ENCODE measurements at regions not wholly inside any gene's neighbourhood (a gene's known extent, or its start where the extent isn't known, plus 50 kb on each side); places are given as distances from the start of the nearest gene placed in this dataset.

DNA sequence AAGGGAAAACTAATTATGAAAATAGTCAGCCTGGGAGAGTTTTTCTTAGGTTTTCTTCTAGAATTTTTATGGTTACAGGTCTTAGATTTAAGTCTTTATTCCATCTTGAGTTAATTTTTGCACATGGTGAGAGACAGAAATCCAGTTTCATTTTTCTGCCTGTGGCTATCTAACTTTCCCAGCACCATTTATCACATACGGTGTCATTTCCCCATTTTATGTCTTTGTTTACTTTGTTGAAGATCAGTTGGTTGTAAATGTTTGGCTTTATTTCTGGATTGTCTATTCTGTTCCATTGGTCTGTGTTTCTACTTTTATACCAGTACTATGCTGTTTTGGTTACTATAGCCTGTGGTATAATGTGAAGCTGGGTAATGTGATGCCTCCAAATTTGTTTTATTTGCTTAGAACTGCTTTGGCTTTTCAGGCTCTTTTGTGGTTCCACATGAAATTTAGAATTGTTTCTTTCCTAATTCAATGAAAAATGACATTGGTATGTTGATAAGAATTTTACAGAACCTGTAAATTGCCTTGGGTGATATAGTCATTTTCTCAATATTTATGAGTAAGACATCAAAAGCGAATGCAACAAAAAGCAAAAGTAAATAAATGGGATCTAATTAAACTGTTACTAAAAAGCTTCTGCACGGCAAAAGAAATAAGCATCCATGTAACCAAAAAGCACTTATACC is 146.1 kb upstream of the NOL4 start:
- H2AFZ ChIP-seq (ENCODE audit: low read length) = no peak overlapping the region
- no peaks in the 10 kb centered on the region for H3K9me2 ChIP-seq (ENCODE audit: low read depth, low read length)
- H3K27ac ChIP-seq (ENCODE audit: low read depth, low read length, poor library complexity, severe bottlenecking) = no peak overlapping the region
- no peak overlapping the region for H3K9ac ChIP-seq (ENCODE audit: low read length)
- H3K36me3 ChIP-seq (ENCODE audit: insufficient read depth, low read length) = no peaks in the 10 kb centered on the region
- no peaks in the 10 kb centered on the region for H3F3A ChIP-seq (ENCODE audit: insufficient read depth, low read length)
- no peak overlapping the region for H3K4me2 ChIP-seq (ENCODE audit: low read length)
- H3K9me3 ChIP-seq (ENCODE audit: low read length) = no peaks in the 10 kb centered on the region
- TF ChIP-seq, protein P1, sequence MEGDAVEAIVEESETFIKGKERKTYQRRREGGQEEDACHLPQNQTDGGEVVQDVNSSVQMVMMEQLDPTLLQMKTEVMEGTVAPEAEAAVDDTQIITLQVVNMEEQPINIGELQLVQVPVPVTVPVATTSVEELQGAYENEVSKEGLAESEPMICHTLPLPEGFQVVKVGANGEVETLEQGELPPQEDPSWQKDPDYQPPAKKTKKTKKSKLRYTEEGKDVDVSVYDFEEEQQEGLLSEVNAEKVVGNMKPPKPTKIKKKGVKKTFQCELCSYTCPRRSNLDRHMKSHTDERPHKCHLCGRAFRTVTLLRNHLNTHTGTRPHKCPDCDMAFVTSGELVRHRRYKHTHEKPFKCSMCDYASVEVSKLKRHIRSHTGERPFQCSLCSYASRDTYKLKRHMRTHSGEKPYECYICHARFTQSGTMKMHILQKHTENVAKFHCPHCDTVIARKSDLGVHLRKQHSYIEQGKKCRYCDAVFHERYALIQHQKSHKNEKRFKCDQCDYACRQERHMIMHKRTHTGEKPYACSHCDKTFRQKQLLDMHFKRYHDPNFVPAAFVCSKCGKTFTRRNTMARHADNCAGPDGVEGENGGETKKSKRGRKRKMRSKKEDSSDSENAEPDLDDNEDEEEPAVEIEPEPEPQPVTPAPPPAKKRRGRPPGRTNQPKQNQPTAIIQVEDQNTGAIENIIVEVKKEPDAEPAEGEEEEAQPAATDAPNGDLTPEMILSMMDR (IDR thresholded peaks at IDR 0.05; ENCODE audit: low read length) = no peak
- no peak for TF ChIP-seq EZH2 (IDR thresholded peaks at IDR 0.05; ENCODE audit: borderline replicate concordance, low read length)
- no peak overlapping the region for H3K4me3 ChIP-seq (ENCODE audit: low read depth, low read length, poor library complexity, severe bottlenecking)
- H3K4me1 ChIP-seq (ENCODE audit: insufficient read depth, low read length, severe bottlenecking) = no peaks in the 10 kb centered on the region
- H4K20me1 ChIP-seq (ENCODE audit: insufficient read depth, low read length) = no peaks in the 10 kb centered on the region
- H3K79me2 ChIP-seq (ENCODE audit: insufficient read depth, low read length) = no peaks in the 10 kb centered on the region
- H3K27me3 ChIP-seq (ENCODE audit: insufficient read depth, low read length) = no peaks in the 10 kb centered on the region

DNA sequence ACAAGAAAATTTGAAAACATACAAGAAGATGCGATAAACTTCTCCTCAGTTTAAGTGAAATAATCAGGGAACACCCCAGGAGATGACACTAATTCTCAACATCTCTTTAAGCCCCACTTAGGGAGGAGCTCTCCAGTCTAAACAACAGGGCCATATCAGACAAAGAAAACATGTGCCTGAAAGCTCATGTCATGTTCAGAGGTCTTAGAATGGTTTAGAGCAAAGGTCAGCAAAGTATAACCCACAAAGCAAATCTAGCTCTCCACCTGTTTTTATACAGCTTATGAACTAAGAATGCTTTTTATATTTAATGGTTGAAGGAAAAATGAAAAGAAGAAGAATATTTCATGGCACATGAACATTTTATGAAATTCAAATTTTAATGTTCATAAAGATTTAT is 155.6 kb upstream of the NOL4 start:
- no peaks in the 10 kb centered on the region for H3K36me3 ChIP-seq (ENCODE audit: insufficient read depth, low read length)
- no peak overlapping the region for H3K4me3 ChIP-seq (ENCODE audit: low read depth, low read length, poor library complexity, severe bottlenecking)
- no peaks in the 10 kb centered on the region for H3K9me2 ChIP-seq (ENCODE audit: low read depth, low read length)
- H3K27ac ChIP-seq (ENCODE audit: low read depth, low read length, poor library complexity, severe bottlenecking) = no peak overlapping the region
- no peaks in the 10 kb centered on the region for H4K20me1 ChIP-seq (ENCODE audit: insufficient read depth, low read length)
- no peak overlapping the region for H2AFZ ChIP-seq (ENCODE audit: low read length)
- H3K4me1 ChIP-seq (ENCODE audit: insufficient read depth, low read length, severe bottlenecking) = no peaks in the 10 kb centered on the region
- H3K9me3 ChIP-seq (ENCODE audit: low read length) = no peaks in the 10 kb centered on the region
- TF ChIP-seq EZH2 (IDR thresholded peaks at IDR 0.05; ENCODE audit: borderline replicate concordance, low read length) = no peak
- TF ChIP-seq, protein P1 (IDR thresholded peaks at IDR 0.05; ENCODE audit: low read length) = no peak
- H3K27me3 ChIP-seq (ENCODE audit: insufficient read depth, low read length) = no peaks in the 10 kb centered on the region
- no peaks in the 10 kb centered on the region for H3K79me2 ChIP-seq (ENCODE audit: insufficient read depth, low read length)
- H3F3A ChIP-seq (ENCODE audit: insufficient read depth, low read length) = no peaks in the 10 kb centered on the region
- no peak overlapping the region for H3K4me2 ChIP-seq (ENCODE audit: low read length)
- H3K9ac ChIP-seq (ENCODE audit: low read length) = no peak overlapping the region

DNA sequence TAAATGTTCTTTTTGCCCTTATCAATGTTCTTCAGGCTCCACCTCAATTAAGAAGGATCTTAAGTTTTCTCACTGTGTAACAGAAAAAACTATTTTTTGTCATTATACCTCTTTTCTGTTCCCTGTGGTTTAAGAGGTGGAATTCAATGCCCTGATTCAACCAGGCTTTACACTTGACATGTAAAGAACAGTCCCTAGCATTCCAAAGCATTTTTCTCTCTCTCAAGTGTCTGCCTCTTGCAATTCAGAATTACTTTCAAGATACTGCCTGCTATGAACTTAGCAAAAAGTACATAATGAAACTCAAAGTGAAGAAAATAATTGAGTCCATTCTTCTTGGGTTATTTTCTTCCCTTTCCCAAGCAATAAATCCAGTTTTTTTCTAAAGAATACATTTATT is 160.6 kb upstream of the NOL4 start:
- H2AFZ ChIP-seq (ENCODE audit: low read length) = no peak overlapping the region
- no peak overlapping the region for H3K4me3 ChIP-seq (ENCODE audit: low read depth, low read length, poor library complexity, severe bottlenecking)
- no peak overlapping the region for H3K9ac ChIP-seq (ENCODE audit: low read length)
- no peak overlapping the region for H3K4me2 ChIP-seq (ENCODE audit: low read length)
- H3K27me3 ChIP-seq (ENCODE audit: insufficient read depth, low read length) = no peaks in the 10 kb centered on the region
- no peaks in the 10 kb centered on the region for H3F3A ChIP-seq (ENCODE audit: insufficient read depth, low read length)
- no peaks in the 10 kb centered on the region for H3K9me3 ChIP-seq (ENCODE audit: low read length)
- no peaks in the 10 kb centered on the region for H3K36me3 ChIP-seq (ENCODE audit: insufficient read depth, low read length)
- no peaks in the 10 kb centered on the region for H3K4me1 ChIP-seq (ENCODE audit: insufficient read depth, low read length, severe bottlenecking)
- no peak overlapping the region for H3K27ac ChIP-seq (ENCODE audit: low read depth, low read length, poor library complexity, severe bottlenecking)
- no peaks in the 10 kb centered on the region for H3K79me2 ChIP-seq (ENCODE audit: insufficient read depth, low read length)
- H3K9me2 ChIP-seq (ENCODE audit: low read depth, low read length) = no peaks in the 10 kb centered on the region
- no peaks in the 10 kb centered on the region for H4K20me1 ChIP-seq (ENCODE audit: insufficient read depth, low read length)
- TF ChIP-seq, protein P1 (IDR thresholded peaks at IDR 0.05; ENCODE audit: low read length) = no peak
- no peak for TF ChIP-seq EZH2 (IDR thresholded peaks at IDR 0.05; ENCODE audit: borderline replicate concordance, low read length)
